Ascending aorta (tissue), 2 donors: ENCODE measurements at regions not wholly inside any gene's neighbourhood (a gene's known extent, or its start where the extent isn't known, plus 50 kb on each side); places are given as distances from the start of the nearest gene placed in this dataset.

Source experiments
- DNase-seq, 2 donors: peaks; one replicate each; pipeline ENCODE4 v3.0.0-alpha.2; 2019; ENCODE audit warnings: low spot score in 2 of 2
- H3K27ac ChIP-seq, 2 donors: fragments of 200-600 bp; sonication (generic); one replicate each; pipeline ENCODE4 v1.5.1; 2016 to 2017; ENCODE audit warnings: mild to moderate bottlenecking in 1 of 2
- H3K27me3 ChIP-seq: fragments of 200-600 bp; sonication (generic); one replicate; pipeline ENCODE4 v1.5.1; 2017
- H3K36me3 ChIP-seq, 2 donors: fragments of 200-600 bp; sonication (generic); one replicate each; pipeline ENCODE4 v1.5.1; 2016
- H3K4me1 ChIP-seq, 2 donors: fragments of 200-600 bp; sonication (generic); one replicate each; pipeline ENCODE4 v1.5.1; 2016 to 2017; ENCODE audit warnings: mild to moderate bottlenecking in 1 of 2
- H3K4me3 ChIP-seq, 2 donors: fragments of 200-600 bp; sonication (generic); one replicate each; pipeline ENCODE4 v1.5.1; 2016 to 2017; ENCODE audit warnings: mild to moderate bottlenecking in 1 of 2
- H3K9me3 ChIP-seq, 2 donors: fragments of 200-600 bp; sonication (generic); one replicate each; pipeline ENCODE4 v1.5.1; 2016
- CTCF ChIP-seq, 3 experiments: fragments of 200-600 bp in 2 of 3; fragments of 450-650 bp in 1 of 3; sonication (generic) in 2 of 3; IDR thresholded peaks; one replicate each; pipeline ENCODE4 v1.5.1; 2016 to 2019; ENCODE audit warnings: antibody characterized with exemption in 3 of 3, mild to moderate bottlenecking in 1 of 3, moderate library complexity in 1 of 3
- intact Hi-C: fragments of 100-400 bp; cut with DNase I; formaldehyde crosslinking; loops from one replicate; pipeline ENCODE4 v1.15.1; 2023

DNA sequence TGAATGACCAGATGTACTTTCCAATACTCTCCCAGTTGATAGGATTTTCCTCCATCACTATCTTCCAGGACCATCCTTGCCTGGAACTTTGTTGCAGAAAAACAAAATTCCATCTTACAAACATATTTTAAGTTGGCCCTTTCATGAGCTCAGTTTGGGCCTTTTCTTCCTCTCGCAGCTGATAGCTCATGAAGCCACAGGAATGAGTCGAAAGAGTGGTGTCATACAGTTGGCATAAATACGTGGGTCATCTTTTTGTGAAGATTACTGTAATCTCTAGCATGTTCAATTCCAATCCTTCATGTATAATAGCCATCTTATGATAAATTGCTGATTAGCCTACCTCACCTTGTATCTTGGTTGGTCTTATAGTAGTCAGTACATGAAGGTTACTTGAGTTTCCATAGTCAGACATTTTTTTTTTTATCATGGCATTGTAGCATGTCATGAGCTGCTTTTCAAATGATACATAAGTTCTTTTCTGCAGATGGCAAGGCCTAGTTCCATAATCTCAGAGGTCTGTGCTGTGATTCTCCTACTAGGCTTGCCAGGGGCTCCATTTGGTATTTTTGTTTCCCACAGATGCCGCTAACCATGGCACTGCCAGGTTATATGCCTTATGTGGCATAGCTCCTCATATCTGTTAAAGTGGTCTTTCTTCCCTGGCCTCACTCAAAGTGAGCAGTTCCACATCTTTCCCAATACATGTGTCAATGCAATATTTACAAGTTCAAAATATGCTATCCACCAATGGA is 380.6 kb upstream of the DCN start:
- no peak overlapping the region for H3K4me3 ChIP-seq
- no peaks in the 10 kb centered on the region for H3K36me3 ChIP-seq
- no peaks in the 10 kb centered on the region for H3K4me1 ChIP-seq
- H3K9me3 ChIP-seq: peaks cover 0 to 6% of the 10 kb centered on the region in 2 donors
- H3K27ac ChIP-seq: no peak overlapping the region
- H3K27me3 ChIP-seq: no peaks in the 10 kb centered on the region
- no peak for TF ChIP-seq CTCF (IDR thresholded peaks at IDR 0.05)
- intact Hi-C loops: no loop called here
- no peak for DNase-seq

- no peak overlapping the region for H3K27ac ChIP-seq
- no peaks in the 10 kb centered on the region for H3K4me1 ChIP-seq
- no peaks in the 10 kb centered on the region for H3K27me3 ChIP-seq
- intact Hi-C loops: no loop called here
- peaks cover 0 to 6% of the 10 kb centered on the region in 2 donors for H3K9me3 ChIP-seq
- no peak for DNase-seq
- no peak overlapping the region for H3K4me3 ChIP-seq
- TF ChIP-seq CTCF (IDR thresholded peaks at IDR 0.05): no peak
- no peaks in the 10 kb centered on the region for H3K36me3 ChIP-seq
Measured at GRCh38 chr12:91562476-91562875, 379.9 kb upstream of the DCN start.

DNA sequence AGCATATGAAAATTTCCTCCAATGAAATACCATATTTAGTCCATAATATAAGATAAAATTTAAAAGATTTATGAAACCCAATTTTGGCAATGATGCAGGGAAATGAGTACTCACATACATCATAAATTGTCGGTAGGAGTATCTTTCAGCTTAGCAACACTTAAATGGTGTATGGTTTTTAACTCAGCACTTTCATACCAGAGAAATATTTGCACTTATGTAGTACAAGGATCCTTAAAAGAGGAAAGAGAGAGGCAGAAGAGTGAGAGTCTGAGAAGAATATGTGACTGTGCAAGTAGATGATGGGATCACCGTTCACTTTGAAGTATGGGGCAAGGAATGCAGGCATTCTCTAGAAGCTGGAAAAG is 379.3 kb upstream of the DCN start:
- Histone ChIP-seq H3K27me3 (no peaks in the 10 kb centered on the region), H3K9me3 (peaks cover 0 to 6% of the 10 kb centered on the region in 2 donors), H3K36me3 (no peaks in the 10 kb centered on the region), H3K4me1 (no peaks in the 10 kb centered on the region), H3K4me3 (no peak overlapping the region), H3K27ac (no peak overlapping the region)
- intact Hi-C loops: no loop called here
- TF ChIP-seq CTCF (IDR thresholded peaks at IDR 0.05): no peak
- DNase-seq: no peak

- no peaks in the 10 kb centered on the region for H3K27me3 ChIP-seq
- DNase-seq: no peak
- intact Hi-C loops: no loop called here
- no peaks in the 10 kb centered on the region for H3K4me1 ChIP-seq
- peaks cover 0 to 6% of the 10 kb centered on the region in 2 donors for H3K9me3 ChIP-seq
- no peak overlapping the region for H3K27ac ChIP-seq
- TF ChIP-seq CTCF (IDR thresholded peaks at IDR 0.05): no peak
- no peak overlapping the region for H3K4me3 ChIP-seq
- H3K36me3 ChIP-seq: no peaks in the 10 kb centered on the region
Measured at GRCh38 chr12:91561301-91561957, 378.8 kb upstream of the DCN start.

DNA sequence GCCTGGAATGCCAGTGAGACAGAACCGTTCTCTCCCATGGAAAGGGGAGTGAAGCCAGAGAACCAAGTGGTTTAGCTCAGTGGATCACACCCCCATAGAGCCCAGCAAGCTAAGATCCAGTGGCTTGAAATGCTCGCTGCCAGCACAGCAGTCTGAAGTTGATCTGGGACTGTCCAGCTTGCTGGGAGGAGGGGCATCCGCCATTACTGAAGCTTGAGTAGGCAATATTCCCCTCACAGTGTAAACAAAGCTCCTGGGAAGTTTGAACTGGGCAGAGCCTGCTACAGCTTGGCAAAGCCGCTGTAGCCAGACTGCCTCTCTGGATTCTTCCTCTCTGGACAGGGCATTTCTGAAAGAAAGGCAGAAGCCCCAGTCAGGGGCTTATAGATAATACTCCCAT is 374.3 kb upstream of the DCN start:
- no peaks in the 10 kb centered on the region for H3K27me3 ChIP-seq
- TF ChIP-seq CTCF (IDR thresholded peaks at IDR 0.05): no peak
- H3K4me1 ChIP-seq: no peaks in the 10 kb centered on the region
- H3K36me3 ChIP-seq: no peaks in the 10 kb centered on the region
- no peak for DNase-seq
- H3K4me3 ChIP-seq: no peak overlapping the region
- peaks cover 0 to 6% of the 10 kb centered on the region in 2 donors for H3K9me3 ChIP-seq
- H3K27ac ChIP-seq: no peak overlapping the region
- intact Hi-C loops: no loop called here
